K562 (cell line): ENCODE measurements at regions not wholly inside any gene's neighbourhood (a gene's known extent, or its start where the extent isn't known, plus 50 kb on each side); places are given as distances from the start of the nearest gene placed in this dataset.

ENCODE experiments used
- FOXM1 ChIP-seq, 2 experiments: fragments of 450-650 bp in 1 of 2; sonication (generic) in 1 of 2; formaldehyde crosslinking in 1 of 2; IDR thresholded peaks; 2 replicates each; pipeline versions ENCODE4 v1.6.1 to v1.9.0; 2017 to 2022; ENCODE audit warnings: low read depth in 2 of 2, mild to moderate bottlenecking in 2 of 2, missing genetic modification reagents in 1 of 2, moderate library complexity in 1 of 2
- HEY1 ChIP-seq: fragments of 250-450 bp; sonication (Bioruptor Pico); IDR thresholded peaks from 2 replicates; pipeline ENCODE4 v1.5.0; 2020; ENCODE audit warnings: mild to moderate bottlenecking, moderate library complexity, borderline replicate concordance
- SAP30 ChIP-seq: fragments of 200-600 bp; sonication (generic); IDR thresholded peaks from 2 replicates; pipeline ENCODE4 v1.6.1; 2012; ENCODE audit warnings: borderline replicate concordance, low read depth, mild to moderate bottlenecking, moderate library complexity, low read length, control low read depth, inconsistent platforms; ENCODE audit not compliant: insufficient read depth, poor library complexity, severe bottlenecking
- TCF7L2 ChIP-seq: fragments of 150-350 bp; IDR thresholded peaks from 2 replicates; pipeline ENCODE4 v1.6.1; 2016; ENCODE audit warnings: low read depth, mild to moderate bottlenecking, low read length, moderate library complexity
- ZBTB2 ChIP-seq: fragments of 450-650 bp; IDR thresholded peaks from 2 replicates; pipeline ENCODE4 v1.6.1; 2016; ENCODE audit warnings: antibody characterized with exemption

- no peak for TF ChIP-seq HEY1 (CRISPR knock-in tag)
- no peak for TF ChIP-seq ZBTB2
- no peak for TF ChIP-seq SAP30
- no peak for TF ChIP-seq TCF7L2
- TF ChIP-seq FOXM1 (IDR thresholded peaks at IDR 0.05; ENCODE audit: low read depth), result no peak
- TF ChIP-seq FOXM1 (CRISPR knock-in tag; IDR thresholded peaks at IDR 0.05; ENCODE audit: low read depth), result no peak
These were observed 73.9 kb upstream of the ATF7IP2 start for GRCh38 chr16:10312008-10312407.
